Keratinocyte (primary cell): ENCODE measurements at regions not wholly inside any gene's neighbourhood (a gene's known extent, or its start where the extent isn't known, plus 50 kb on each side); places are given as distances from the start of the nearest gene placed in this dataset.
A peak's percentile ranks its signal among the peaks of the same experiment; 100 is the strongest.

Experiments used
- DNase-seq: peaks from one replicate; pipeline ENCODE4 v3.0.0-alpha.2; 2011; ENCODE audit warnings: low read depth, missing footprints, low spot score
- FAIRE-seq: peaks from 2 replicates; lab custom pipeline; 2011; peaks lifted over from hg19 to GRCh38; lab: Jason Lieb, UNC
- H2AFZ ChIP-seq: 2 replicates; pipeline ENCODE4 v1.6.0; 2012; ENCODE audit warnings: low read length, control low read depth, inconsistent platforms; ENCODE audit not compliant: control insufficient read depth
- H3K27ac ChIP-seq: 2 replicates; pipeline ENCODE4 v1.5.1; 2011; ENCODE audit warnings: low read length; ENCODE audit not compliant: control insufficient read depth, insufficient read depth
- H3K27me3 ChIP-seq: 3 replicates; pipeline ENCODE4 v1.6.0; 2011; ENCODE audit warnings: low read length; ENCODE audit not compliant: control insufficient read depth, insufficient read depth; ENCODE audit errors: extremely low read depth
- H3K36me3 ChIP-seq, 2 experiments: 2 replicates in 1 of 2; 3 replicates in 1 of 2; pipeline ENCODE4 v1.5.1; 2011; ENCODE audit warnings: low read length in 2 of 2, mild to moderate bottlenecking in 1 of 2; ENCODE audit not compliant: control insufficient read depth in 2 of 2, insufficient read depth in 2 of 2; ENCODE audit errors: extremely low read depth in 1 of 2
- H3K4me1 ChIP-seq: 3 replicates; pipeline ENCODE4 v1.5.1; 2011; ENCODE audit warnings: low read length; ENCODE audit not compliant: control insufficient read depth, insufficient read depth; ENCODE audit errors: extremely low read depth
- H3K4me2 ChIP-seq: 3 replicates; pipeline ENCODE4 v1.6.0; 2011; ENCODE audit warnings: low read depth, low read length; ENCODE audit not compliant: control insufficient read depth, insufficient read depth; ENCODE audit errors: extremely low read depth
- H3K4me3 ChIP-seq, 3 experiments: fragments of 200-600 bp in 1 of 3; sonication (generic) in 1 of 3; 2 replicates in 2 of 3; 3 replicates in 1 of 3; pipeline ENCODE4 v1.5.1; 2011 to 2016; ENCODE audit warnings: low read length in 3 of 3, mild to moderate bottlenecking in 3 of 3, control low read depth in 2 of 3, inconsistent platforms in 1 of 3, low read depth in 1 of 3, mixed read lengths in 1 of 3, mixed run types in 1 of 3, moderate library complexity in 1 of 3; ENCODE audit not compliant: control insufficient read depth in 2 of 3, insufficient read depth in 2 of 3; ENCODE audit errors: extremely low read depth in 1 of 3
- H3K79me2 ChIP-seq: 2 replicates; pipeline ENCODE4 v1.6.0; 2012; ENCODE audit warnings: low read length; ENCODE audit not compliant: control insufficient read depth, insufficient read depth
- H3K9ac ChIP-seq: 3 replicates; pipeline ENCODE4 v1.6.0; 2011; ENCODE audit warnings: low read length; ENCODE audit not compliant: control insufficient read depth, insufficient read depth; ENCODE audit errors: extremely low read depth
- H3K9me1 ChIP-seq: 3 replicates; pipeline ENCODE4 v1.6.0; 2011; ENCODE audit warnings: low read length; ENCODE audit not compliant: control insufficient read depth, insufficient read depth; ENCODE audit errors: extremely low read depth
- H3K9me3 ChIP-seq: 2 replicates; pipeline ENCODE4 v1.5.1; 2012; ENCODE audit warnings: low read depth, low read length; ENCODE audit not compliant: control insufficient read depth
- H4K20me1 ChIP-seq: 3 replicates; pipeline ENCODE4 v1.6.0; 2011; ENCODE audit warnings: low read length; ENCODE audit not compliant: control insufficient read depth, insufficient read depth; ENCODE audit errors: extremely low read depth
- CTCF ChIP-seq, 3 experiments: IDR thresholded peaks in 1 of 3; conservative IDR thresholded peaks in 1 of 3; optimal IDR thresholded peaks in 1 of 3; 2 replicates in 2 of 3; 3 replicates in 1 of 3; pipeline versions ENCODE3 to v1.5.1; 2011; ENCODE audit warnings: low read length in 3 of 3, mild to moderate bottlenecking in 3 of 3, moderate library complexity in 2 of 3, control low read depth in 1 of 3, inconsistent platforms in 1 of 3; ENCODE audit not compliant: insufficient read depth in 2 of 3; ENCODE audit errors: extremely low read depth in 1 of 3
- EZH2 ChIP-seq: IDR thresholded peaks from one replicate; pipeline ENCODE4 v1.6.1; 2012; ENCODE audit warnings: inconsistent platforms, mild to moderate bottlenecking, low read length, moderate library complexity
- dilution Hi-C: fragments of 300-500 bp; cut with MboI; formaldehyde crosslinking; loops from one replicate; pipeline ENCODE4 v1.7.0; 2020; ENCODE audit warnings: low sequenced_read_pairs; ENCODE audit not compliant: extremely low pct_ligation_motif_present

GRCh38 chr13:54185785-54186184 lies 1157.2 kb downstream of the OLFM4 start:
- no peak overlapping the region for H3K4me3 ChIP-seq
- H3K9ac ChIP-seq = no peak overlapping the region
- dilution Hi-C loops = no loop called here
- no peaks in the 10 kb centered on the region for H3K79me2 ChIP-seq
- H3K27me3 ChIP-seq = no peaks in the 10 kb centered on the region
- H2AFZ ChIP-seq = no peak overlapping the region
- H4K20me1 ChIP-seq = no peaks in the 10 kb centered on the region
- no peak for DNase-seq
- no peaks in the 10 kb centered on the region for H3K4me1 ChIP-seq
- no peaks in the 10 kb centered on the region for H3K9me3 ChIP-seq
- no peaks in the 10 kb centered on the region for H3K9me1 ChIP-seq
- TF ChIP-seq EZH2 (no peak), CTCF (optimal IDR thresholded peaks at IDR 0.05 in 1 of 3, IDR thresholded peaks at IDR 0.05 in 1 of 3, conservative IDR thresholded peaks at IDR 0.05 in 1 of 3; ENCODE audit: extremely low read depth in 1 of 3, insufficient read depth in 2 of 3, low read length in 3 of 3) (peak; percentile 29 to 42 (median 32))
- H3K36me3 ChIP-seq = no peaks in the 10 kb centered on the region
- H3K4me2 ChIP-seq = no peak overlapping the region
- no peak for FAIRE-seq
- no peak overlapping the region for H3K27ac ChIP-seq

- no peaks in the 10 kb centered on the region for H3K79me2 ChIP-seq
- no peaks in the 10 kb centered on the region for H3K9me1 ChIP-seq
- H3K9ac ChIP-seq = no peak overlapping the region
- no peaks in the 10 kb centered on the region for H3K4me1 ChIP-seq
- DNase-seq (no peak), FAIRE-seq (no peak)
- dilution Hi-C loops = no loop called here
- H3K9me3 ChIP-seq = no peaks in the 10 kb centered on the region
- H2AFZ ChIP-seq = no peak overlapping the region
- no peak overlapping the region for H3K4me3 ChIP-seq
- H3K36me3 ChIP-seq = no peaks in the 10 kb centered on the region
- H4K20me1 ChIP-seq = no peaks in the 10 kb centered on the region
- H3K27me3 ChIP-seq = no peaks in the 10 kb centered on the region
- no peak overlapping the region for H3K4me2 ChIP-seq
- no peak overlapping the region for H3K27ac ChIP-seq
- TF ChIP-seq CTCF (optimal IDR thresholded peaks at IDR 0.05 in 1 of 3, IDR thresholded peaks at IDR 0.05 in 1 of 3, conservative IDR thresholded peaks at IDR 0.05 in 1 of 3; ENCODE audit: extremely low read depth in 1 of 3, insufficient read depth in 2 of 3, low read length in 3 of 3) = no peak
- no peak for TF ChIP-seq EZH2
Observed at GRCh38 chr13:54187461-54187860, 1158.8 kb downstream of the OLFM4 start.
